Testis (tissue), 2 donors: ENCODE measurements at regions not wholly inside any gene's neighbourhood (a gene's known extent, or its start where the extent isn't known, plus 50 kb on each side); places are given as distances from the start of the nearest gene placed in this dataset.

Experiments used
- DNase-seq: peaks from one replicate; pipeline ENCODE4 v3.0.0-alpha.2; 2019
- H3K27ac ChIP-seq, 2 donors: fragments of 200-600 bp; sonication (generic); one replicate each; pipeline ENCODE4 v1.5.1; 2019
- H3K27me3 ChIP-seq: fragments of 200-600 bp; sonication (generic); one replicate; pipeline ENCODE4 v1.5.1; 2019
- H3K36me3 ChIP-seq: fragments of 200-600 bp; sonication (generic); one replicate; pipeline ENCODE4 v1.5.1; 2017; ENCODE audit warnings: low read depth; ENCODE audit errors: missing control alignments
- H3K4me1 ChIP-seq: fragments of 200-600 bp; sonication (generic); one replicate; pipeline ENCODE4 v1.5.1; 2019
- H3K4me3 ChIP-seq, 2 donors: fragments of 200-600 bp; sonication (generic); one replicate each; pipeline ENCODE4 v1.5.1; 2017 to 2019
- H3K9me3 ChIP-seq: fragments of 200-600 bp; sonication (generic); one replicate; pipeline ENCODE4 v1.5.1; 2017
- POLR2A ChIP-seq: fragments of 450-650 bp; IDR thresholded peaks from one replicate; pipeline ENCODE4 v1.6.1; 2017; ENCODE audit warnings: antibody characterized with exemption, mild to moderate bottlenecking, moderate library complexity
- WGBS, 2 donors: methylation state at CpG; one replicate each; pipeline ENCODE4 v1.1.5; 2018; 5-methylcytosine and 5-hydroxymethylcytosine counted together
- intact Hi-C: fragments of 100-400 bp; cut with DNase I; formaldehyde crosslinking; loops from one replicate; pipeline ENCODE4 v1.15.1; 2023; ENCODE audit warnings: low total_unique reads
- TF ChIP-seq, protein P1 (sequence below), 3 experiments: fragments of 450-650 bp in 2 of 3; fragments of 200-600 bp in 1 of 3; sonication (generic) in 1 of 3; IDR thresholded peaks; one replicate each; pipeline ENCODE4 v1.5.1; 2016 to 2019; ENCODE audit warnings: antibody characterized with exemption in 3 of 3, mild to moderate bottlenecking in 2 of 3, moderate library complexity in 1 of 3

DNA sequence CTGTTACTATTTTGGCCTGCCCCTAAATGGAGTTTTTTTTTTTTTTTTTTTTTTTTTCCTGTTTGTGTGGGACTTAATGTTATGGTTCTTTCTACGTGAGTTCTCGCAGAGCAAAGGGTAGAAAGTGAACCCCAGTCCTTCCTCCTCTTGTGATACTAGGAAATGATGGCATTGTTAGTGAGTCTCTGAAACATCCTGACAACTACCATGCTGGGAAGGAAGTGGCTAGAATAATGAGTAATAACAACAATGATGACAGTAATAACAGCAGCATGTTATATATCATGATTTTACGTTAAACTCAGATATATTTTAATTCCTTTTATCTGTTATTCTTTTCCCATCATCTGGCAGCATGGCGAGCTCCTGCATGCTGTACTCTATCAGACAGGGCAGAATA lies 216.2 kb upstream of the LINC00305 start:
- Histone ChIP-seq H3K27me3 (no peaks in the 10 kb centered on the region), H3K9me3 (no peaks in the 10 kb centered on the region), H3K27ac (no peak overlapping the region), H3K4me3 (no peak overlapping the region), H3K4me1 (no peaks in the 10 kb centered on the region), H3K36me3 (no peaks in the 10 kb centered on the region)
- TF ChIP-seq, protein P1, sequence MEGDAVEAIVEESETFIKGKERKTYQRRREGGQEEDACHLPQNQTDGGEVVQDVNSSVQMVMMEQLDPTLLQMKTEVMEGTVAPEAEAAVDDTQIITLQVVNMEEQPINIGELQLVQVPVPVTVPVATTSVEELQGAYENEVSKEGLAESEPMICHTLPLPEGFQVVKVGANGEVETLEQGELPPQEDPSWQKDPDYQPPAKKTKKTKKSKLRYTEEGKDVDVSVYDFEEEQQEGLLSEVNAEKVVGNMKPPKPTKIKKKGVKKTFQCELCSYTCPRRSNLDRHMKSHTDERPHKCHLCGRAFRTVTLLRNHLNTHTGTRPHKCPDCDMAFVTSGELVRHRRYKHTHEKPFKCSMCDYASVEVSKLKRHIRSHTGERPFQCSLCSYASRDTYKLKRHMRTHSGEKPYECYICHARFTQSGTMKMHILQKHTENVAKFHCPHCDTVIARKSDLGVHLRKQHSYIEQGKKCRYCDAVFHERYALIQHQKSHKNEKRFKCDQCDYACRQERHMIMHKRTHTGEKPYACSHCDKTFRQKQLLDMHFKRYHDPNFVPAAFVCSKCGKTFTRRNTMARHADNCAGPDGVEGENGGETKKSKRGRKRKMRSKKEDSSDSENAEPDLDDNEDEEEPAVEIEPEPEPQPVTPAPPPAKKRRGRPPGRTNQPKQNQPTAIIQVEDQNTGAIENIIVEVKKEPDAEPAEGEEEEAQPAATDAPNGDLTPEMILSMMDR (IDR thresholded peaks at IDR 0.05), result no peak
- TF ChIP-seq POLR2A, result no peak
- no peak for DNase-seq
- WGBS, 2 donors, result 76 to 89% methylated on average over 4 of the region's 4 CpGs
- intact Hi-C loops, result no loop called here

DNA sequence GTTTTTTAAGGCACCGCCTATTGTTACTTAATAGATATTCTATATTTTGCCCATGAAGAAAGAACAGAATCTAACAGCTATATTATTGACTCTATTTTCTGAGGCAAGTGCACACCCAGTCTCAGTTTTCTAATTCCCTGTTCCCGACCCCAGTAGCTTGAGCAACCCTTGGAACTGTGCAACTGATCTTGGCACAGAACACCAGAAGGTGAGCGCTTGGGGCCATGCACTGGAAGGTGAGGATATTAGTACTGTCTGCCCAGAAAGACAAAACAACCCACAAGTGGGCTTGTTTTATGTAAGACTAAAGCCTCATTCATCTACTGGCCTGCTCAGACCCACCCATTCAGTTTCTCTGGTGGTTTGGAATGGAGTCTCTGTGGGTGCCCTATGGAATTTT lies 188.8 kb upstream of the LINC00305 start:
- intact Hi-C loops, result no loop called here
- Histone ChIP-seq H3K4me3 (no peak overlapping the region), H3K4me1 (no peaks in the 10 kb centered on the region), H3K9me3 (no peaks in the 10 kb centered on the region), H3K27me3 (no peaks in the 10 kb centered on the region), H3K27ac (no peak overlapping the region), H3K36me3 (no peaks in the 10 kb centered on the region)
- TF ChIP-seq, protein P1 (IDR thresholded peaks at IDR 0.05), result no peak
- TF ChIP-seq POLR2A, result no peak
- 94 to 97% methylated on average over 3 of the region's 3 CpGs for WGBS, 2 donors
- no peak for DNase-seq

DNA sequence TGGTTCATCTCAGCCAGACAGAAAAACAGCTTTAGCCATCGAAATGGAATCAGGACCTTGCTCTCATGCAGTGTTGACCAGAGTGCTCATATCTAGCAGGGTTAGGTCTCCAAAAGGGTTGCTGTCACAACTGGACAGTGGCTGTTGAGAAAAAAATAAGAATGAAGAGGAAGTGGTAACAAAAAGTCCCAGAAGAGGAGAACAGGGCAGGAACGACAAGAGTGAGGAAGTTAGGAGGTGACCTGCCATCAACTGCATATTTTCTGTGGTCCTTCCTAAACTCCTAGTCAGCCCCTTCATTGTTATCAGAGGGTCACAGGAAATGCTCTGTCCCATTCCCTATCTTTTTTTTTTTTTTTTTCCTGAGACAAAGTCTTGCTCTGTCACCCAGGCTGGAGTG lies 188.1 kb upstream of the LINC00305 start:
- DNase-seq, result no peak
- Histone ChIP-seq H3K9me3 (no peaks in the 10 kb centered on the region), H3K27ac (no peak overlapping the region), H3K4me1 (no peaks in the 10 kb centered on the region), H3K27me3 (no peaks in the 10 kb centered on the region), H3K4me3 (no peak overlapping the region), H3K36me3 (no peaks in the 10 kb centered on the region)
- WGBS, 2 donors, result 76 to 81% methylated on average over 2 of the region's 2 CpGs
- TF ChIP-seq, protein P1 (IDR thresholded peaks at IDR 0.05), result no peak
- no peak for TF ChIP-seq POLR2A
- intact Hi-C loops, result no loop called here

DNA sequence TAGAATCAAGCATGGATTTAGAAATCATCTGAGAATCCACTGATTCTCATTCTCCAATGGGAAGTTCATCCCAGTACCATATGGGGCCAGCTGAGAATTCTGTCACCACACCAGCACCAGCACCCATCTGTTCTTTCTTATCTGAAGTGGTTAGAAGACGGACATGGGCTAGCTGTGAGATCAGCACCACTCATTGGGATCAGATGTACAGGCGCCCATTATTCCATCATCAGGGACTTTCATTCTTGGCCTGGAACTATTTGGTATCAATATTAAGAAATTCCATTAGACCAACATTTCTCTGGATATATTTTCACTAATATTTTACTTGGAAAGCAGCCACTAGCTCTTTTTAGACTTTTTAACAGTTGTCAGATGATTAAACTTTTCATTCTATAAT lies 185.9 kb upstream of the LINC00305 start:
- intact Hi-C loops, result no loop called here
- no peak overlapping the region for H3K4me3 ChIP-seq
- 63 to 68% methylated on average over 2 of the region's 2 CpGs for WGBS, 2 donors
- H3K27ac ChIP-seq, result no peak overlapping the region
- TF ChIP-seq POLR2A, result no peak
- TF ChIP-seq, protein P1 (IDR thresholded peaks at IDR 0.05), result no peak
- H3K36me3 ChIP-seq, result no peaks in the 10 kb centered on the region
- H3K27me3 ChIP-seq, result no peaks in the 10 kb centered on the region
- H3K9me3 ChIP-seq, result no peaks in the 10 kb centered on the region
- no peak for DNase-seq
- H3K4me1 ChIP-seq, result no peaks in the 10 kb centered on the region

DNA sequence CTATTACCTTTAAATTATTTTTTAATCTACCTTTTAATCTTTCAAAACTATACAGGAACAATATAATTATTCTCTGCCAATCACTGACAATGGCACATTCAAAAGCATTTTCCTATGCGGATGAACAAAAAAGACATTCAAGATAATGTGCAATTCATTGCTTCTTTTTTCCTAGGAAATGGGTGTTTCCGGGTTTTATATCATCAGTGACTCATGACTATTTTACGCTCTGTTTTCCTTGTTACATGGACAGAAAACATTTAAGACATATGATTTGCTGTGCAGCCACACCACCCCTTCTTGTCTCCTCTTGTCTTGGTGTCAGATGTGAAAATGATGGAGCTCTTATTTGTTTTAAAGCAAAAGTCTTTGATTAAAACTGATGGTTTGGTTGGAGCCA lies 184.7 kb upstream of the LINC00305 start:
- Histone ChIP-seq H3K9me3 (no peaks in the 10 kb centered on the region), H3K27ac (no peak overlapping the region), H3K36me3 (no peaks in the 10 kb centered on the region), H3K4me1 (no peaks in the 10 kb centered on the region), H3K4me3 (no peak overlapping the region), H3K27me3 (no peaks in the 10 kb centered on the region)
- TF ChIP-seq POLR2A, result no peak
- TF ChIP-seq, protein P1 (IDR thresholded peaks at IDR 0.05), result no peak
- intact Hi-C loops, result no loop called here
- 77 to 87% methylated on average over 3 of the region's 3 CpGs for WGBS, 2 donors
- DNase-seq, result no peak
